GM21381 (cell line): ENCODE measurements at regions not wholly inside any gene's neighbourhood (a gene's known extent, or its start where the extent isn't known, plus 50 kb on each side); places are given as distances from the start of the nearest gene placed in this dataset.

ENCODE experiments used
- ATAC-seq: cut with Tn5 transposase; IDR thresholded peaks from one replicate; pipeline ENCODE4 v1.9.1; 2021; ENCODE audit warnings: mild to moderate bottlenecking, moderate library complexity; ENCODE audit not compliant: unreplicated experiment

DNA sequence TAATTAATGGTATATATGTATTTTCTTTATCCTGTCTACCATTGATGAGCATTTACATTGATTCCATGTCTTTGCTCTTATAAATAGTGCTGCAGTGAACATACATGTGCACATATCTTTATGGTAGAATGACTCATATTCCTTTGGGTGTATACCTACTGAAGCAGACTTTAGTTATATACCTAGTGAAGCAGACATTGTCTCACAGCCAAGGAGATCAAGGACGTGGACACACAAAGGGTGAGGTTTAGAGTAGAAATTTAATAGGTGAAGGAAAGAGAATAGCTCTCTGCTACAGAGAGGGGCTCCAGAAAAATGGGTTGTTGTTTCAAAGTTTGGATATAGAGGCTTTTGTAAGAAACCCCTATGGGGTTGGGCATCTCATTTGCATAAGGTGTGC lies 700.3 kb downstream of the CDH11 start:
- ATAC-seq: no peak

GRCh38 chr16:64419832-64420231 lies 702.0 kb downstream of the CDH11 start:
- no peak for ATAC-seq

DNA sequence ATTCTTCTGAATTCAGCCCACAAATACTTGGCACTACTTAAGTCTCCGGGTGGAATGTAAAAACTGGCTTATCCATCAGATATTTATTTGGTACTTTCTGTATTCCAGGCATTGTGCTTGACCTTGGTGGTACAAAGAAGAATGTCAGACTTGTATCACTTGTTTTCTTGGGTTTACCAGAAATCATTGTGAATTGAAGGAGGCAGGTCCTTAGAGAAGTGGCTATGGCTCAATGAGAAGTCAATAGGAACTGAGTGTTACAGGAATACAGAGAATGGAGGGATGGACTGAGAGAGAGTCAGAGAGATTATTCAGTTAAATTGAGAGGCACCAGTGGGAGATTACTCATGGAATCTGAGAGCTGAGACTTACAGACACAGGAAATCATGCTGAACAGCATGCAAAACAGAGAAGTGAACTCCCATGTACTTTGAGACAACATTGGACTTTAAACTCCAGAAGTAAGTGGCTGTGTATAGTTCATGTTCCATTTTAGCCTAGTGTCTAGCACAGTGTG lies 704.1 kb downstream of the CDH11 start:
- ATAC-seq: no peak

- ATAC-seq: no peak
Observed at GRCh38 chr16:64416216-64417005, 705.5 kb downstream of the CDH11 start.

- no peak for ATAC-seq
Observed at GRCh38 chr16:64412578-64413280, 709.1 kb downstream of the CDH11 start.

GRCh38 chr16:64410306-64410705 lies 711.6 kb downstream of the CDH11 start:
- no peak for ATAC-seq

DNA sequence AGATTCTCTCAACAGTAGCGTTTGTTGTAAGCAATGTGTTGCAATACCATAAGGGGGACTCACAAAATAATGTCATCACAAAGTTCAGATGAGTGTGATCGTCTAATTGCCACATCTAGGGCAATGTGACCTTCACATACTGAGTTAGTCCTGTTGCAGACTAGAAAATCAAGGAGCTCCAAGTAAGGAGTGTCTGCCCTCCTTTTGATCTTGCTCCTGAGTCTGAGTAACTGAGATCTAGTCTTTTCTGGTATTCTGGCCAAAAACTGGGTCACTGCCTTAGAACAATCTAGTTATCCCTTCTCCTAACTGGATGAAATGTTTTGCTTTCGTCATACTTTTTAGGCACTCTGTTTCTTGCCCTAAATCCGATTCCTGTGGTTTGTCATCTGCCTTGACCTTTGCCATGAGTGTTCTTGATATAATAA lies 712.1 kb downstream of the CDH11 start:
- no peak for ATAC-seq

DNA sequence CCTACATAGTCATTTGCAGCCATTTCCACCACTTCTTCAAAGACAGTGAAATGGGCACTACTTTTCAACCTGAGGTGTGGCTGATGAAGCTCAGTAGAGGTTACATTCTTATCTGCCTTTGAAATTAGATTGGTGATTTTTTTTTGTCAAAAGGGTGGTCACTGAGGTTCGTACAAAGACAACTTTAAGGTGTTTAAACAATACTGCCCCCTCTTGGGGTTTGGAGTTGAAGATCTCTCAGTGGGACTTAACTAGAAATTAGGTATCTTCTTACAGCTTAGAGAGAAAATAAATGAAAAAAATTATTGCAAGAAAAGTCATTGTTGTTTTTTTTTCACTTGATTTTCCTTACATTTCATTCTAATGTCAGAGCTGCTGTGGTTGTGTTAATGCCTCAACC lies 713.2 kb downstream of the CDH11 start:
- no peak for ATAC-seq

GRCh38 chr16:64406770-64407181 lies 715.1 kb downstream of the CDH11 start:
- ATAC-seq: no peak

DNA sequence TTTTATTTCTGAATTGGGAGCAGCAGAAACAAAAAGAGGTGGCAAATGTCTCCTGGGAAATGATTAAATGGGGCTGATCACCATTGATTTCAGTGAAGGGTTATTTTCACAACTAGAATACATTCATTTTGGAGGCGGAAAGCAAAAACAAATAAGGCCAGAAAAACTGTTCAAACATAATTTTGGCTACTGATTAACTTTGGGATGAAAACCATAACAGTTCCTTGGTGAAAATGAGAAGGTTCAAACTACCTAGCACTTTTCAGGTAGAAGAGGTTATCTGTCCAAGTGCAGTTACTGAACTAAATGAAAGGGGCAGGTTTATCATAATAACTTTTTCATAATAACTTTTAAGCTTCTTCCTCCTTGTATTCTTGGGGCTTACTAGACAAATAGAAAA lies 718.5 kb downstream of the CDH11 start:
- no peak for ATAC-seq

DNA sequence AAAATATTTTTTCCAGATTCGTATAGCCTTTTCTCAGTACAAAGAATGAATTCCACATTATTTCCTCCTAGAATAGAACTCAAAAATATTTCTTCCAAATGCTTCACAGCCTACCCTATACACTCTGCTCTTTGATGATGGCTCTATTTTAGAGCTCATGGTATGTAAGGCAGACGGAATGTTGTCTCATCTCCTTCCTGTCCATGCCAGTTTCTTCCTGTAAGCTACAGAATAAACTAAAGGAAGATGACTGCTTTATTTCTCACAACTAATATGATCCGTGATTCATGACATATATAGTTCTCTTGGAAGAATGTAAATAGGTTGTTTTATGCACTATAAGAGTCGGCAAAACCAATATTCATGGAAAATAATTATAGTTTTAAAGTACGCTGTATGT lies 723.1 kb downstream of the CDH11 start:
- no peak for ATAC-seq

DNA sequence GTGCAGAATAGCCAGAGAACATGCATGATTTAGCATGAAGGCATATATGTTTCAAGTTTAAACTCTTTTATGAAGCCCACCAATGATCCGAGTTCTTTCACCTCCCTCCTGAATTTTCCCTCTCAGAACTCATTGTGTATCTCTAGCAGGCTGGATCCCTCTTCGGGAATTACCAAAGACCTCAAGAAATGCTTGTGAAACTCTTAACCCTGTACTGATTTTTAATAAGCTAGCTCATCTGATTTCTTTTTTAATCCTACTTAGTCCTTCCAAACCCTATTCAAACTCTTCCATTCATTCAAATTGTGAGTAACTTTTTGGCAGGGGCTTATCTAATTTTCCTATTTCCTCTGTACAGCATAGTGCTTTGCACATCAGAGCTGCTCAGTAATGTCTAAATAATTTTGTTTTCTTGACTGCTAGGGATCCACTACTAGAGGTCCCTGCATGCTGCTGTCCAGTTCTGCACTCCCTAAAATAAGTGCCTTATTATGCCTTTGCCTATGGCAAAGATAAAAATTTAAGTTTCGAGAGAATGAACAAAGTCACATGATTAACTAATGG lies 723.8 kb downstream of the CDH11 start:
- no peak for ATAC-seq

- ATAC-seq: no peak
Observed at GRCh38 chr16:64397042-64397441, 724.8 kb downstream of the CDH11 start.

- no peak for ATAC-seq
Observed at GRCh38 chr16:64394061-64394460, 727.8 kb downstream of the CDH11 start.

GRCh38 chr16:64392456-64392855 lies 729.4 kb downstream of the CDH11 start:
- ATAC-seq: no peak

DNA sequence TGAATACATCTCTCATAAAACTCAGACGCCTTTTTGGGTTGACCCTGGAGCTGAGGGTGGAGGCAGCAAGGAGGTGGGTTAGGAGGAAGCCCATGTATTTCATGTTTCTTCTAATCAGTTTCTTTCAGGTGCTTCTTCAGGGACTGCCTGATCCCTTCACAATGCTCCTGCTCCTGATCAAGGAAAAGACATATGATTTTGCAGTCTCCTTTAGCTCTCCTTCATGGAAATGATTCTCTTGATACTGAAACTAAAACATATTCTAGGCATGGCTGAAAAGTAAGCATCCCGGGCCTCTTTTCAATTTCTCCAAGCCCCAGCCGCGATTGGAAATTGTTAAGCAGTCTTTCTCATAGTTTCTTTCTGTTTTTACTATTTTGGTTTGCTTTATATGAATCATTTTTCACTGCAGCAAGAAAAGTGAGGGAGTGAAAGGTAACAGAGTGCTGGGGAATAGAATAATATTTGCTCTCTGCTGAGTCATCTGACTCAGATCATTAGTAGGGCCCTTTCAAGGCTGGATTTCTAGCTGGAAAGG lies 730.7 kb downstream of the CDH11 start:
- ATAC-seq: no peak

- ATAC-seq: no peak
Observed at GRCh38 chr16:64390102-64390501, 731.8 kb downstream of the CDH11 start.

GRCh38 chr16:64384636-64385035 lies 737.2 kb downstream of the CDH11 start:
- ATAC-seq: no peak

DNA sequence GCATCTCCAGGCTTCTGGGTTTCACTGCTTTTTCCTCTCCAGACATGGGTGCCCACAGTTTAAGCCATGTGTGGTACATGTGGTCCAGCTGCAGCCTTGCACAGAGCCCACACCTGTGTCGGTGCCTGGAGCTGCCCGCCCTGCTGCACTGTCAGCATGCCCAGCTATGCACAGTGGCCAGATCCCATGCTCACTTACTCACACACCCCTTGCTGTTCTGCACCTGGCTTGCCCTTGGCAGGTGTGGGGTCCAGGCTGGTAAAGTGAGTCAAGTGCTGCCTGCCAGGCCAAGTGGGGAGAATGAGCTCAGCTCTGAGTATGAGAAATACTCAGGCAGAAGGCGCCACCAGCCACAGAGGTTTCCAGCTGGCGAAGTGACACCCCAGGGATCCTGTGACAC lies 739.9 kb downstream of the CDH11 start:
- no peak for ATAC-seq

- no peak for ATAC-seq
Observed at GRCh38 chr16:64380751-64381150, 741.1 kb downstream of the CDH11 start.

- no peak for ATAC-seq
Observed at GRCh38 chr16:64375391-64375980, 746.4 kb downstream of the CDH11 start.
